ENCODE measurements at regions not wholly inside any gene's neighbourhood (a gene's known extent, or its start where the extent isn't known, plus 50 kb on each side); places are given as distances from the start of the nearest gene placed in this dataset.
A peak's percentile ranks its signal among the peaks of the same experiment; 100 is the strongest.
"Not testable (repeated sequence)": the region's sequence is repeated elsewhere in the genome, so short reads cannot be mapped to it uniquely, and the experiment has no call there.

DNA sequence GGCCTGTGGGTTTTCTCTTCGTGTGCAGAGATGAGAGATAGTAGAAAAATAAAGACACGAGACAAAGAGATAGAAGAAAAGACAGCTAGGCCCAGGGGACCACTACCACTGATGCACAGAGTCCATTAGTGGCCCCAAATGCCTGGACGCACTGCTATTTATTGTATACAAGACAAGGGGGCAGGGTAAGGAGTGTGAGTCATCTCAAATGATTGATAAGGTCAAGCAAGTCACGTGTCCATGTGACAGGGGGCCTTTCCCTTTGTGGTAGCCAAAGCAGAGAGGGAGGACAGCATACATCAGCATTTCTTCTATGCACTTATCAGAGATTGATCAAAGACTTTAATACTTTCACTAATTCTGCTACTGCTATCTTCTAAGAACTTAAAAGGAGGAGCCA is 53.0 kb upstream of the PRSS16 start:
- not testable (repeated sequence) for DNase-seq

DNA sequence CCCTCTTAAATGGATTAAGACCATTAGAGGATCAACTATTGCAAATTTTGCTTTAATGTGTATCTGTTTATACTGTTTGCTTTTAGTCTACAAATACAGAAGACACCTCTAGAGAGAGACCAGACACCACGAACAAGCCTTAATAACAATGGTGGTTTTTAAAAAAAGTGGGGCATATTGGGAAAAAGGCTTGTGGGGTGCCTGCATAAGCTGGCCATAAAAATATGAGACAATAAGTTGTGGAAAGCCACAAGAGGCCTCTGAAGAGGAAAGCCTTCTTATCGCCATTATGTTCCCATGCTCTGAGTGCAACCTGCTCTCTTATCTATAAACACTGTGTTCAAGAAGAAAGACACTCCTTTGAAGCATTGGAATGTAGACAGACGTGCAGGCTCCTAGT is 52.0 kb upstream of the PRSS16 start:
- DNase-seq = not testable (repeated sequence)

Small RNA genes lying in the stretch of these regions (small RNA-seq; reads per million reads assigned to genes)
- 0.09 reads per million for gene MIR3143
- gene RNU2-62P = 1.1 reads per million, percentile 76 among the genes with 10 or more reads in this experiment
